HepG2 (cell line): ENCODE measurements at regions not wholly inside any gene's neighbourhood (a gene's known extent, or its start where the extent isn't known, plus 50 kb on each side); places are given as distances from the start of the nearest gene placed in this dataset.

Source experiments
- ATAC-seq: fragments of 200-7000 bp; cut with Tn5 transposase; 3 replicates; pipeline ENCODE4 v1.9.1; 2020; ENCODE audit warnings: mild to moderate bottlenecking, moderate library complexity
- BruUV-seq: library from RNA; stranded (reverse); fragments of 400-500 nt; replicated peaks from 2 replicates; lab custom pipeline; 2021; lab: Mats Ljungman, UMichigan
- CTCF ChIA-PET: fragments of 300-600 bp; formaldehyde crosslinking; extraction: SDS; loops from one replicate; lab custom pipeline; 2021; ENCODE audit warnings: low total read pairs, inconsistent platforms, low intra/inter-chr PET ratio; lab: Yijun Ruan, JAX
- POLR2A ChIA-PET: fragments of 350-600 bp; sonication (Branson Sonifier 250); formaldehyde crosslinking; loops from one replicate; lab custom pipeline; 2020; ENCODE audit warnings: antibody characterized with exemption, inconsistent platforms; lab: Yijun Ruan, JAX
- DNase-seq: peaks from one replicate; pipeline ENCODE4 v3.0.0-alpha.2; 2015; ENCODE audit warnings: low spot score
- FAIRE-seq: peaks from 3 replicates; lab custom pipeline; 2011; peaks lifted over from hg19 to GRCh38; lab: Jason Lieb, UNC
- H2AFZ ChIP-seq: one replicate; pipeline ENCODE4 v1.6.1; 2011; ENCODE audit warnings: low read length, inconsistent platforms
- H3K27ac ChIP-seq: fragments of 300-600 bp; 3 replicates; pipeline ENCODE4 v1.8.0; 2011; ENCODE audit warnings: mixed run types, mild to moderate bottlenecking, mixed read lengths, low read length, inconsistent platforms; ENCODE audit not compliant: insufficient read depth; ENCODE audit errors: extremely low read length
- H3K27me3 ChIP-seq, 2 experiments: fragments of 200-600 bp in 1 of 2; 2 replicates in 1 of 2; 3 replicates in 1 of 2; pipeline versions ENCODE4 v1.6.0 to v1.8.0; 2011; ENCODE audit warnings: low read length in 2 of 2, mild to moderate bottlenecking in 2 of 2, moderate library complexity in 2 of 2, inconsistent platforms in 1 of 2; ENCODE audit not compliant: insufficient read depth in 2 of 2, control insufficient read depth in 1 of 2
- H3K36me3 ChIP-seq, 2 experiments: fragments of 200-600 bp in 1 of 2; replicated peaks in 1 of 2; 2 replicates in 1 of 2; 3 replicates in 1 of 2; pipeline versions ENCODE4 v1.5.1 to v1.8.0; 2011; ENCODE audit warnings: low read length in 2 of 2, inconsistent platforms in 1 of 2; ENCODE audit not compliant: insufficient read depth in 2 of 2, control insufficient read depth in 1 of 2
- H3K4me1 ChIP-seq: 2 replicates; pipeline ENCODE4 v1.5.1; 2012; ENCODE audit warnings: low read length, inconsistent platforms; ENCODE audit not compliant: insufficient read depth
- H3K4me2 ChIP-seq: 2 replicates; pipeline ENCODE4 v1.6.0; 2011; ENCODE audit warnings: low read depth, low read length, inconsistent platforms
- H3K4me3 ChIP-seq, 3 experiments: fragments of 200-600 bp in 1 of 3; sonication (generic), shearing (Covaris generic) in 1 of 3; replicated peaks in 1 of 3; 2 replicates each; pipeline ENCODE4 v1.5.1; 2011 to 2016; ENCODE audit warnings: low read length in 3 of 3, inconsistent platforms in 2 of 3, low read depth in 2 of 3, mild to moderate bottlenecking in 2 of 3, control low read depth in 1 of 3, mixed read lengths in 1 of 3; ENCODE audit not compliant: insufficient read depth in 1 of 3
- H3K79me2 ChIP-seq: one replicate; pipeline ENCODE4 v1.6.1; 2011; ENCODE audit warnings: low read length, inconsistent platforms; ENCODE audit not compliant: insufficient read depth
- H3K9ac ChIP-seq: 2 replicates; pipeline ENCODE4 v1.6.0; 2011; ENCODE audit warnings: mild to moderate bottlenecking, low read depth, low read length, inconsistent platforms; ENCODE audit not compliant: insufficient read depth
- H3K9me3 ChIP-seq: 2 replicates; pipeline ENCODE4 v1.5.1; 2012; ENCODE audit warnings: mild to moderate bottlenecking, low read length
- H4K20me1 ChIP-seq: 2 replicates; pipeline ENCODE4 v1.6.0; 2011; ENCODE audit warnings: inconsistent platforms, mild to moderate bottlenecking, low read length, moderate library complexity; ENCODE audit not compliant: insufficient read depth
- BCL6 ChIP-seq: IDR thresholded peaks from 2 replicates; pipeline ENCODE4 v1.6.1; 2016; ENCODE audit warnings: missing genetic modification reagents, missing compliant biosample characterization
- CTCF ChIP-seq: sonication (generic); formaldehyde crosslinking; IDR thresholded peaks from 2 replicates; pipeline ENCODE4 v1.5.0; 2020; ENCODE audit warnings: mild to moderate bottlenecking, missing genetic modification reagents, moderate library complexity
- FOXA1 ChIP-seq, 2 experiments: fragments of 450-650 bp in 1 of 2; sonication (generic) in 1 of 2; formaldehyde crosslinking in 1 of 2; IDR thresholded peaks; 2 replicates each; pipeline versions ENCODE4 v1.4.0 to v1.6.1; 2016 to 2020; ENCODE audit warnings: missing genetic modification reagents in 1 of 2
- HNRNPL ChIP-seq: fragments of 200-400 bp; formaldehyde crosslinking; IDR thresholded peaks from 2 replicates; pipeline ENCODE4 v1.6.1; 2017; ENCODE audit warnings: mild to moderate bottlenecking, low read depth, low read length
- IRX3 ChIP-seq: sonication (generic); formaldehyde crosslinking; IDR thresholded peaks from 2 replicates; pipeline ENCODE4 v1.8.1; 2023; ENCODE audit warnings: mild to moderate bottlenecking, low read depth, missing genetic modification reagents, borderline replicate concordance
- KAT2B ChIP-seq: fragments of 150-350 bp; IDR thresholded peaks from 2 replicates; pipeline ENCODE4 v1.6.1; 2014; ENCODE audit warnings: low read depth, low read length, borderline replicate concordance
- KLF6 ChIP-seq: IDR thresholded peaks from 2 replicates; pipeline ENCODE4 v1.8.0; 2016; ENCODE audit warnings: missing biosample characterization, missing genetic modification reagents
- MATR3 ChIP-seq: sonication (generic); formaldehyde crosslinking; IDR thresholded peaks from 2 replicates; pipeline ENCODE4 v1.4.0; 2020; ENCODE audit warnings: missing genetic modification reagents
- NCOR1 ChIP-seq: fragments of 200-600 bp; sonication (generic); IDR thresholded peaks from 2 replicates; pipeline ENCODE4 v1.7.0; 2017; ENCODE audit warnings: antibody characterized with exemption, low read length, borderline replicate concordance
- PAWR ChIP-seq: sonication (generic); formaldehyde crosslinking; IDR thresholded peaks from 2 replicates; pipeline ENCODE4 v1.4.0; 2020; ENCODE audit warnings: missing genetic modification reagents, mild to moderate bottlenecking, borderline replicate concordance
- RFX3 ChIP-seq: IDR thresholded peaks from 2 replicates; pipeline ENCODE4 v1.6.1; 2016; ENCODE audit warnings: missing biosample characterization, missing genetic modification reagents
- RFX5 ChIP-seq: IDR thresholded peaks from 2 replicates; pipeline ENCODE4 v1.6.1; 2011; ENCODE audit warnings: low read depth, low read length, improper control_type of control experiment
- ZNF691 ChIP-seq: sonication (generic); formaldehyde crosslinking; IDR thresholded peaks from 2 replicates; pipeline ENCODE4 v1.4.0; 2020; ENCODE audit warnings: missing genetic modification reagents, low read depth, mild to moderate bottlenecking, borderline replicate concordance
- WGBS: methylation state at CpG from one replicate; pipeline ENCODE4 v1.1.6; 2017; ENCODE audit warnings: low lambda C conversion rate; 5-methylcytosine and 5-hydroxymethylcytosine counted together
- in situ Hi-C: cut with HindIII; loops from 2 replicates; pipeline ENCODE4 v1.10.0; 2017; ENCODE audit warnings: low pct_unique_long_range_greater_than_20kb; ENCODE audit not compliant: extremely low pct_ligation_motif_present
- intact Hi-C: fragments of 100-400 bp; cut with micrococcal nuclease; formaldehyde crosslinking; loops from one replicate; pipeline ENCODE4 v1.10.0; 2022; ENCODE audit not compliant: unreplicated experiment
- TF ChIP-seq, protein P1 (sequence below): sonication (generic); formaldehyde crosslinking; IDR thresholded peaks from 2 replicates; pipeline ENCODE4 v1.4.0; 2020; ENCODE audit warnings: missing genetic modification reagents

DNA sequence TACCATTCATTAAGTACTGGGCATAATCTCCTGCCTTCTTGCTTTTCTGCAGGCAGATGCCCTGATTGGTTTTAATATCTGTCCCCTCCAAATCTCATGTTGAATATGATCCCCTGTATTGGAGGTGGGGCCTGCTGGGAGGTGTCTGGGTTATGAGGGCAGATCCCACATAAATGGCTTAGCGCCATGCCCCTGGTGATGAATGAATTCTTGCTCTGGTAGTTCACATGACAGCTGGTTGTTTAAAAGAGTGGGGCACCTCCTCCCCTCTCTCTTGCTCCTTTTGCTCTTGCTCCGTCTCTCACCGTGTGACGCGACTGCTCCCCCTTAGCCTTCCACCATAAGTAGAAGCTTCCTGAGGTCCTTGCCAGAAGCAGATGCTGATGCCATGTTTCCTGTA, 564.0 kb upstream of the BRINP1 start:
- no peaks in the 10 kb centered on the region for H3K79me2 ChIP-seq
- 9% methylated on average over 4 of the region's 5 CpGs for WGBS
- FAIRE-seq, result no peak

DNA sequence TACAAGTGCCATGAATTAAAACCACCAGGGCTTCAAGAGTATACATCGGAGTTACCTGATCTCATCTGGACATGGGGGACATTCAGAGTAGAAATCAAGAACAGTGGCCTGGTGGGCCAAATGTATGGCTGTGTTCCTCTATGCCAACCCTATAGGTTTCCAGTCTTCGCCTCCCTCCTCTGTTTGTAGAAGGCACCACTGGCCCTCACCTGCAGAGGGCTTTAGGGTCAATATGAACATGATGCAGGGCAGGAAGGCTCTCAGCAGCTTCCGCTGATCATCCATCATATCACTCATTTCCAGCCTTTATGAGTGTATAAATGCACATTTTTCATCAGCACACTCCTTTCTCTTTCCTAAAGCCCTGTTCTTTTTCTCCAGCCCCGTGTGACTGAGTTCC, 555.5 kb upstream of the BRINP1 start:
- in situ Hi-C loops (no loop called here), intact Hi-C loops (no loop called here)
- no peak overlapping the region for H3K9ac ChIP-seq
- ChIA-PET POLR2A (no interaction called here), CTCF (no interaction called here)
- H3K4me1 ChIP-seq, result no peaks in the 10 kb centered on the region
- no TSS peak for BruUV-seq
- H3K27ac ChIP-seq, result no peak overlapping the region
- peak; percentile 4 for DNase-seq
- H3K27me3 ChIP-seq, result peaks cover 0 to 3% of the 10 kb centered on the region in 2 experiments; a peak in 1 of 5 replicates
- no peak overlapping the region for H2AFZ ChIP-seq
- no peaks in the 10 kb centered on the region for H3K79me2 ChIP-seq
- H3K9me3 ChIP-seq, result no peaks in the 10 kb centered on the region
- TF ChIP-seq HNRNPL, result no peak
- TF ChIP-seq IRX3 (CRISPR knock-in tag), result no peak
- TF ChIP-seq RFX5, result no peak
- no peak for TF ChIP-seq FOXA1 (IDR thresholded peaks at IDR 0.05)
- peak; percentile 78 for TF ChIP-seq FOXA1 (CRISPR knock-in tag; IDR thresholded peaks at IDR 0.05)
- no peak for TF ChIP-seq NCOR1
- TF ChIP-seq PAWR (CRISPR knock-in tag), result no peak
- 0 out of 2 replicates have a peak, but pooled peaks have one; percentile 17 for TF ChIP-seq CTCF (CRISPR knock-in tag)
- TF ChIP-seq KAT2B, result no peak
- H3K4me3 ChIP-seq, result no peak overlapping the region
- no peak for FAIRE-seq
- WGBS, result 26% methylated on average over 4 of the region's 4 CpGs
- no peak overlapping the region for H3K4me2 ChIP-seq
- peak; percentile 92 for ATAC-seq
- H4K20me1 ChIP-seq, result no peaks in the 10 kb centered on the region
- H3K36me3 ChIP-seq, result no peaks in the 10 kb centered on the region

More for the DNA sequence above, 564.0 kb upstream of the BRINP1 start:
- no TSS peak for BruUV-seq
- H3K4me2 ChIP-seq, result no peak overlapping the region
- DNase-seq, result no peak
- H3K36me3 ChIP-seq, result no peaks in the 10 kb centered on the region
- H3K27me3 ChIP-seq, result no peaks in the 10 kb centered on the region
- H3K9me3 ChIP-seq, result no peaks in the 10 kb centered on the region
- H3K27ac ChIP-seq, result no peak overlapping the region
- H4K20me1 ChIP-seq, result no peaks in the 10 kb centered on the region
- no peak for TF ChIP-seq MATR3 (CRISPR knock-in tag)
- TF ChIP-seq, protein P1, sequence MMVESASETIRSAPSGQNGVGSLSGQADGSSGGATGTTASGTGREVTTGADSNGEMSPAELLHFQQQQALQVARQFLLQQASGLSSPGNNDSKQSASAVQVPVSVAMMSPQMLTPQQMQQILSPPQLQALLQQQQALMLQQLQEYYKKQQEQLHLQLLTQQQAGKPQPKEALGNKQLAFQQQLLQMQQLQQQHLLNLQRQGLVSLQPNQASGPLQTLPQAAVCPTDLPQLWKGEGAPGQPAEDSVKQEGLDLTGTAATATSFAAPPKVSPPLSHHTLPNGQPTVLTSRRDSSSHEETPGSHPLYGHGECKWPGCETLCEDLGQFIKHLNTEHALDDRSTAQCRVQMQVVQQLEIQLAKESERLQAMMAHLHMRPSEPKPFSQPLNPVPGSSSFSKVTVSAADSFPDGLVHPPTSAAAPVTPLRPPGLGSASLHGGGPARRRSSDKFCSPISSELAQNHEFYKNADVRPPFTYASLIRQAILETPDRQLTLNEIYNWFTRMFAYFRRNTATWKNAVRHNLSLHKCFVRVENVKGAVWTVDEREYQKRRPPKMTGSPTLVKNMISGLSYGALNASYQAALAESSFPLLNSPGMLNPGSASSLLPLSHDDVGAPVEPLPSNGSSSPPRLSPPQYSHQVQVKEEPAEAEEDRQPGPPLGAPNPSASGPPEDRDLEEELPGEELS (CRISPR knock-in tag), result no peak
- no peak for TF ChIP-seq RFX3 (CRISPR knock-in tag)
- no peak for TF ChIP-seq KLF6
- TF ChIP-seq ZNF691 (CRISPR knock-in tag), result no peak
- TF ChIP-seq BCL6 (CRISPR knock-in tag), result no peak
- TF ChIP-seq, all 625 proteins: peak for 0
- ChIA-PET CTCF (no interaction called here), POLR2A (no interaction called here)
- H3K4me1 ChIP-seq, result no peaks in the 10 kb centered on the region
- H2AFZ ChIP-seq, result no peak overlapping the region
- in situ Hi-C loops (no loop called here), intact Hi-C loops (no loop called here)
- ATAC-seq, result no peak
- H3K9ac ChIP-seq, result no peak overlapping the region
- no peak overlapping the region for H3K4me3 ChIP-seq
